Gastroesophageal sphincter (tissue), 4 donors: ENCODE measurements at regions not wholly inside any gene's neighbourhood (a gene's known extent, or its start where the extent isn't known, plus 50 kb on each side); places are given as distances from the start of the nearest gene placed in this dataset.

ENCODE experiments used
- ATAC-seq: fragments of 150-250 bp; one replicate; pipeline ENCODE4 v1.9.1; 2016; ENCODE audit warnings: mild to moderate bottlenecking, moderate library complexity
- H3K27ac ChIP-seq, 4 donors: fragments of 200-600 bp; sonication (generic) in 3 of 4; 1 replicate in 3 of 4; 2 replicates in 1 of 4; pipeline ENCODE4 v1.5.1; 2016 to 2019
- H3K27me3 ChIP-seq: fragments of 200-600 bp; sonication (generic); one replicate; pipeline ENCODE4 v1.5.1; 2019
- H3K36me3 ChIP-seq, 2 donors: fragments of 200-600 bp; sonication (generic); one replicate each; pipeline ENCODE4 v1.5.1; 2019; ENCODE audit warnings: control low read depth in 1 of 2
- H3K4me1 ChIP-seq, 3 donors: fragments of 200-600 bp; sonication (generic); 1 replicate in 2 of 3; 2 replicates in 1 of 3; pipeline ENCODE4 v1.5.1; 2016 to 2019; ENCODE audit warnings: control low read depth in 2 of 3
- H3K4me3 ChIP-seq, 2 donors: fragments of 200-600 bp; sonication (generic); one replicate each; pipeline ENCODE4 v1.5.1; 2019; ENCODE audit warnings: mild to moderate bottlenecking in 1 of 2, moderate library complexity in 1 of 2
- H3K9me3 ChIP-seq, 3 donors: fragments of 200-600 bp; sonication (generic); one replicate each; pipeline ENCODE4 v1.5.1; 2017 to 2019; ENCODE audit warnings: control low read depth in 2 of 3
- CTCF ChIP-seq, 4 experiments: fragments of 200-600 bp in 2 of 4; fragments of 450-650 bp in 2 of 4; sonication (generic) in 1 of 4; IDR thresholded peaks; one replicate each; pipeline ENCODE4 v1.5.1; 2017 to 2019; ENCODE audit warnings: antibody characterized with exemption in 4 of 4, mild to moderate bottlenecking in 2 of 4, moderate library complexity in 2 of 4
- EP300 ChIP-seq: sonication (generic); formaldehyde crosslinking; IDR thresholded peaks from one replicate; pipeline ENCODE4 v1.6.1; 2017; ENCODE audit warnings: antibody characterized with exemption, mild to moderate bottlenecking
- POLR2A ChIP-seq, 2 donors: fragments of 450-650 bp; IDR thresholded peaks; one replicate each; pipeline ENCODE4 v1.6.1; 2017; ENCODE audit warnings: antibody characterized with exemption in 2 of 2, mild to moderate bottlenecking in 2 of 2, moderate library complexity in 1 of 2
- POLR2AphosphoS5 ChIP-seq: sonication (generic); formaldehyde crosslinking; IDR thresholded peaks from one replicate; pipeline ENCODE4 v1.6.1; 2017; ENCODE audit warnings: antibody characterized with exemption
- WGBS, 2 donors: methylation state at CpG; one replicate each; pipeline ENCODE4 v1.1.5; 2018; ENCODE audit warnings: low coverage in 1 of 2; 5-methylcytosine and 5-hydroxymethylcytosine counted together

- TF ChIP-seq CTCF (IDR thresholded peaks at IDR 0.05) (no peak), EP300 (no peak), POLR2A (IDR thresholded peaks at IDR 0.05) (no peak), POLR2AphosphoS5 (no peak)
- Histone ChIP-seq H3K9me3 (no peaks in the 10 kb centered on the region), H3K27ac (no peak overlapping the region), H3K36me3 (no peaks in the 10 kb centered on the region), H3K27me3 (no peaks in the 10 kb centered on the region), H3K4me3 (no peak overlapping the region), H3K4me1 (peaks cover 0 to 7% (median 0%) of the 10 kb centered on the region in 3 donors)
- no peak for ATAC-seq
- 58% methylated on average over 2 of the region's 3 CpGs for WGBS, 2 donors
Observed at GRCh38 chr3:124174476-124174875, 182.6 kb upstream of the ROPN1 start.

GRCh38 chr3:124174910-124175874, 183.3 kb upstream of the ROPN1 start:
- peaks cover 0 to 7% (median 0%) of the 10 kb centered on the region in 3 donors for H3K4me1 ChIP-seq
- H3K4me3 ChIP-seq: no peak overlapping the region
- no peak for ATAC-seq
- no peaks in the 10 kb centered on the region for H3K9me3 ChIP-seq
- H3K27me3 ChIP-seq: no peaks in the 10 kb centered on the region
- TF ChIP-seq EP300 (no peak), POLR2A (IDR thresholded peaks at IDR 0.05) (no peak), CTCF (IDR thresholded peaks at IDR 0.05) (no peak), POLR2AphosphoS5 (no peak)
- no peak overlapping the region for H3K27ac ChIP-seq
- 80 to 95% methylated on average over 1 to 5 of the region's 27 CpGs for WGBS, 2 donors
- H3K36me3 ChIP-seq: no peaks in the 10 kb centered on the region

- TF ChIP-seq EP300 (no peak), POLR2AphosphoS5 (no peak), CTCF (IDR thresholded peaks at IDR 0.05) (no peak), POLR2A (IDR thresholded peaks at IDR 0.05) (no peak)
- Histone ChIP-seq H3K4me1 (peaks cover 0 to 7% (median 0%) of the 10 kb centered on the region in 3 donors), H3K36me3 (no peaks in the 10 kb centered on the region), H3K4me3 (no peak overlapping the region), H3K27ac (no peak overlapping the region), H3K27me3 (no peaks in the 10 kb centered on the region), H3K9me3 (peaks cover 0 to under 1% (median 0%) of the 10 kb centered on the region in 3 donors)
- ATAC-seq: no peak
- WGBS, 2 donors: 0 to 54% methylated on average over 1 to 2 of the region's 2 CpGs
Observed at GRCh38 chr3:124177071-124177470, 185.1 kb upstream of the ROPN1 start.

- no peak for ATAC-seq
- Histone ChIP-seq H3K4me3 (no peak overlapping the region), H3K9me3 (peaks cover 0 to 3% (median 0%) of the 10 kb centered on the region in 3 donors), H3K27ac (no peak overlapping the region), H3K36me3 (no peaks in the 10 kb centered on the region), H3K27me3 (no peaks in the 10 kb centered on the region), H3K4me1 (peaks cover 0 to 7% (median 0%) of the 10 kb centered on the region in 3 donors)
- 97 to 100% methylated on average over 3 of the region's 3 CpGs for WGBS, 2 donors
- no peak for TF ChIP-seq POLR2A (IDR thresholded peaks at IDR 0.05)
- no peak for TF ChIP-seq EP300
Observed at GRCh38 chr3:124178531-124178930, 186.6 kb upstream of the ROPN1 start.

- WGBS, 2 donors: 41 to 100% methylated on average over 1 to 2 of the region's 2 CpGs
- no peaks in the 10 kb centered on the region for H3K9me3 ChIP-seq
- peaks cover 0 to 22% (median 10%) of the 10 kb centered on the region in 3 donors for H3K4me1 ChIP-seq
- no peak overlapping the region for H3K27ac ChIP-seq
- H3K36me3 ChIP-seq: no peaks in the 10 kb centered on the region
- H3K4me3 ChIP-seq: no peak overlapping the region
- H3K27me3 ChIP-seq: no peaks in the 10 kb centered on the region
- ATAC-seq: no peak
- TF ChIP-seq CTCF (IDR thresholded peaks at IDR 0.05): no peak
- no peak for TF ChIP-seq EP300
- no peak for TF ChIP-seq POLR2A (IDR thresholded peaks at IDR 0.05)
- TF ChIP-seq POLR2AphosphoS5: no peak
Observed at GRCh38 chr3:124200407-124200806, 208.5 kb upstream of the ROPN1 start.
